WTC11 (cell line): ENCODE measurements at regions not wholly inside any gene's neighbourhood (a gene's known extent, or its start where the extent isn't known, plus 50 kb on each side); places are given as distances from the start of the nearest gene placed in this dataset.

Experiments used
- ATAC-seq: fragments of 200-7000 bp; cut with Tn5 transposase; 2 replicates; pipeline ENCODE4 v1.10.0; 2021; ENCODE audit warnings: mild to moderate bottlenecking, moderate library complexity
- CTCF ChIA-PET: fragments of 300-600 bp; sonication (Branson Sonifier 250); formaldehyde crosslinking; loops from one replicate; lab custom pipeline; 2021; ENCODE audit warnings: antibody characterized with exemption; lab: Charles Lee
- POLR2A ChIA-PET: fragments of 350-600 bp; sonication (Branson Sonifier 250); formaldehyde crosslinking; loops from one replicate; lab custom pipeline; 2021; ENCODE audit warnings: antibody characterized with exemption; lab: Charles Lee
- DNase-seq: peaks from one replicate; pipeline ENCODE4 v3.0.0; 2021; ENCODE audit warnings: low spot score
- H3K27ac Mint-ChIP-seq: 2 replicates; pipeline ENCODE4 v1.8.0; 2021; ENCODE audit warnings: mixed read lengths
- H3K27me3 Mint-ChIP-seq: 2 replicates; pipeline ENCODE4 v1.8.0; 2021; ENCODE audit warnings: low read depth, mild to moderate bottlenecking, moderate library complexity, mixed read lengths
- H3K36me3 Mint-ChIP-seq: 2 replicates; pipeline ENCODE4 v1.8.0; 2021; ENCODE audit warnings: mixed read lengths
- H3K4me1 Mint-ChIP-seq: 2 replicates; pipeline ENCODE4 v1.8.0; 2022; ENCODE audit warnings: mixed read lengths
- H3K4me3 Mint-ChIP-seq: 2 replicates; pipeline ENCODE4 v1.8.0; 2021; ENCODE audit warnings: mild to moderate bottlenecking, moderate library complexity, mixed read lengths
- H3K9me3 Mint-ChIP-seq: 2 replicates; pipeline ENCODE4 v1.8.0; 2021; ENCODE audit warnings: mixed read lengths
- FOXP1 ChIP-seq: sonication (generic); formaldehyde crosslinking; IDR thresholded peaks from 2 replicates; pipeline ENCODE4 v1.8.0; 2022; ENCODE audit warnings: missing genetic modification reagents, mild to moderate bottlenecking, moderate library complexity, borderline replicate concordance
- GABPB1 ChIP-seq: sonication (generic); formaldehyde crosslinking; IDR thresholded peaks from 2 replicates; pipeline ENCODE4 v1.8.1; 2023; ENCODE audit warnings: mild to moderate bottlenecking, missing genetic modification reagents
- JAZF1 ChIP-seq: fragments of 250-450 bp; sonication (Bioruptor Pico); IDR thresholded peaks from 2 replicates; pipeline ENCODE4 v1.9.0; 2021; ENCODE audit warnings: moderate library complexity, mild to moderate bottlenecking, inconsistent platforms
- KAT7 ChIP-seq: sonication (generic); formaldehyde crosslinking; IDR thresholded peaks from 2 replicates; pipeline ENCODE4 v1.8.1; 2023; ENCODE audit warnings: missing genetic modification reagents, mild to moderate bottlenecking, borderline replicate concordance
- MXD4 ChIP-seq: fragments of 250-450 bp; sonication (Bioruptor Pico); IDR thresholded peaks from 2 replicates; pipeline ENCODE4 v1.8.0; 2021; ENCODE audit warnings: mild to moderate bottlenecking, moderate library complexity, borderline replicate concordance
- NFE2L1 ChIP-seq: sonication (generic); formaldehyde crosslinking; IDR thresholded peaks from 2 replicates; pipeline ENCODE4 v1.8.1; 2023; ENCODE audit warnings: missing genetic modification reagents
- NR3C1 ChIP-seq: sonication (generic); formaldehyde crosslinking; conservative IDR thresholded peaks from 2 replicates; pipeline ENCODE4 v1.8.1; 2023; ENCODE audit warnings: low read depth, mild to moderate bottlenecking, missing genetic modification reagents
- TEAD4 ChIP-seq: sonication (generic); formaldehyde crosslinking; IDR thresholded peaks from 2 replicates; pipeline ENCODE4 v1.8.0; 2022; ENCODE audit warnings: mild to moderate bottlenecking, missing genetic modification reagents
- ZBTB21 ChIP-seq: sonication (generic); formaldehyde crosslinking; IDR thresholded peaks from 2 replicates; pipeline ENCODE4 v1.8.1; 2023; ENCODE audit warnings: mild to moderate bottlenecking, missing genetic modification reagents, borderline replicate concordance
- ZNF121 ChIP-seq: sonication (generic); formaldehyde crosslinking; IDR thresholded peaks from 2 replicates; pipeline ENCODE4 v1.8.0; 2023; ENCODE audit warnings: missing genetic modification reagents
- ZNF219 ChIP-seq: sonication (generic); formaldehyde crosslinking; IDR thresholded peaks from 2 replicates; pipeline ENCODE4 v1.8.0; 2023; ENCODE audit warnings: missing genetic modification reagents, mild to moderate bottlenecking, borderline replicate concordance
- ZNF416 ChIP-seq: fragments of 250-450 bp; sonication (Bioruptor Pico); IDR thresholded peaks from 2 replicates; pipeline ENCODE4 v1.9.0; 2021; ENCODE audit warnings: mild to moderate bottlenecking, inconsistent platforms
- ZNF423 ChIP-seq: fragments of 250-450 bp; sonication (Bioruptor Pico); IDR thresholded peaks from 2 replicates; pipeline ENCODE4 v2.1.2; 2022; ENCODE audit warnings: mild to moderate bottlenecking, moderate library complexity
- TF ChIP-seq, protein P1 (sequence below): sonication (generic); formaldehyde crosslinking; IDR thresholded peaks from 2 replicates; pipeline ENCODE4 v1.8.0; 2022; ENCODE audit warnings: mild to moderate bottlenecking, missing genetic modification reagents
- TF ChIP-seq, protein P2 (sequence below): fragments of 200-600 bp; IDR thresholded peaks from 2 replicates; pipeline ENCODE4 v1.8.0; 2022; ENCODE audit warnings: antibody characterized with exemption
- TF ChIP-seq, protein P3 (sequence below): sonication (generic); formaldehyde crosslinking; IDR thresholded peaks from 2 replicates; pipeline ENCODE4 v1.8.0; 2022; ENCODE audit warnings: missing genetic modification reagents
- TF ChIP-seq, protein P4 (sequence below): fragments of 250-450 bp; sonication (Bioruptor Pico); IDR thresholded peaks from 2 replicates; pipeline ENCODE4 v2.1.2; 2022; ENCODE audit warnings: mild to moderate bottlenecking, moderate library complexity
- TF ChIP-seq, protein P5 (sequence below): fragments of 250-450 bp; sonication (Bioruptor Pico); IDR thresholded peaks from 2 replicates; pipeline ENCODE4 v1.9.0; 2021; ENCODE audit warnings: moderate library complexity, mild to moderate bottlenecking, inconsistent platforms, borderline replicate concordance
- TF ChIP-seq, protein P6 (sequence below): sonication (generic); formaldehyde crosslinking; IDR thresholded peaks from 2 replicates; pipeline ENCODE4 v1.8.0; 2022; ENCODE audit warnings: mild to moderate bottlenecking, missing genetic modification reagents
- TF ChIP-seq, protein P7 (sequence below): sonication (generic); formaldehyde crosslinking; IDR thresholded peaks from 2 replicates; pipeline ENCODE4 v1.8.1; 2022; ENCODE audit warnings: missing genetic modification reagents, borderline replicate concordance

DNA sequence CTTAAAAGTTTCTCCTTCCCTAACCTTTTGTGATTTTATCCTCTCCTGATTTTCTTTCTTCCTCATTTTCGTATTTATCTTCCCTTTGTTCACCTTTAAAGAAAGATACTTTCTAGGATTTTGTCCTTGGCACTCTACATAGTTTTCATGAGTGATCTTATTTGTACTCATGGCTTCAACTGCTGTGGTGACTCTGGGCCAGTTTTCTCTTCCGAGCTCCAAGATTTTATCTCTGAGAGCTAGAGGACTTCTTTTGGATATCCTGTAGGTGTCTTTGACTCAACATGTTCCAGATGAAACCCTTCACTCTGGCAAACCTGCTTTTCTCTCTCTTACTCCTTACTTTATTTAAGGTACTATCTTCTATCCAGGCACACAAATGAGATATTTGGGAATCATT lies 53.7 kb upstream of the MACF1 start:
- TF ChIP-seq FOXP1 (CRISPR knock-in tag) (no peak), ZNF219 (CRISPR knock-in tag) (no peak), GABPB1 (CRISPR knock-in tag) (no peak)
- TF ChIP-seq, protein P1, sequence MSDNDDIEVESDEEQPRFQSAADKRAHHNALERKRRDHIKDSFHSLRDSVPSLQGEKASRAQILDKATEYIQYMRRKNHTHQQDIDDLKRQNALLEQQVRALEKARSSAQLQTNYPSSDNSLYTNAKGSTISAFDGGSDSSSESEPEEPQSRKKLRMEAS (CRISPR knock-in tag) = no peak
- TF ChIP-seq, all 79 proteins: peak for 0
- peak overlapping the region; percentile 77 for H3K27ac Mint-ChIP-seq
- ATAC-seq = no peak
- no peak overlapping the region for H3K4me3 Mint-ChIP-seq
- H3K36me3 Mint-ChIP-seq = peaks cover 1% of the 10 kb centered on the region; the same call in 1 of the 2 replicates
- ChIA-PET POLR2A (interaction anchor here (1.8 kb wide), 1 partner anchor 9 kb away, joined by 4 read pairs; no protein-coding TSS in a partner anchor), CTCF (interaction anchor here (1.0 to 4.9 kb wide), 6 partner anchors 9 to 107 kb away, joined by 3 to 41 read pairs (median 6); no protein-coding TSS in a partner anchor)
- peaks cover 1% of the 10 kb centered on the region; the same call in 1 of the 2 replicates for H3K9me3 Mint-ChIP-seq
- H3K4me1 Mint-ChIP-seq = peaks cover 72% of the 10 kb centered on the region
- no peak for DNase-seq
- no peaks in the 10 kb centered on the region for H3K27me3 Mint-ChIP-seq

DNA sequence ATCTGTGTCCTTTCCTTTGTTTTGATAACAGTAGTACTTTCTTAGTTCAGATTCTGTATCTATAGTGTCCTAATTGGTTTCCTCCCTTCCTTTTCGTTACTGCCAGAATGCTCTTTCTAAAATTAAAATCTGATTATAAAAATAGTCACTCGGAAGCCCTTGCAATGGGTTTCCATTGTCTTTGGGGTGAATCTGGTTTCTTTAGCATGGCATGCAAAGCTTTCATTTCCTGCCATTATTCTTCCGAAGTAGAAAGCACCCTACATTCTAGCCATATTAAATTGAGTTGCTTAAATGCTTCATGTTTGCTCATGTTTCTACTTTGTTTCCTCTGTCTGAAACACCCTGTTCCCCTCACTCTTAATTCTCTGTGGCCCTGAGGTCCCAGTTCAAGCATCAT lies 53.2 kb upstream of the MACF1 start:
- Mint-ChIP-seq H3K9me3 (no peaks in the 10 kb centered on the region), H3K4me1 (peaks cover 72% of the 10 kb centered on the region), H3K27ac (peak overlapping the region; percentile 77), H3K4me3 (no peak overlapping the region), H3K27me3 (no peaks in the 10 kb centered on the region), H3K36me3 (no peaks in the 10 kb centered on the region)
- POLR2A ChIA-PET = interaction anchor here (1.8 kb wide), 1 partner anchor 9 kb away, joined by 4 read pairs; no protein-coding TSS in a partner anchor
- CTCF ChIA-PET = interaction anchor here (1.0 to 4.9 kb wide), 7 partner anchors 8 to 107 kb away, joined by 3 to 41 read pairs (median 5); no protein-coding TSS in a partner anchor
- no peak for TF ChIP-seq FOXP1 (CRISPR knock-in tag)
- TF ChIP-seq, protein P2, sequence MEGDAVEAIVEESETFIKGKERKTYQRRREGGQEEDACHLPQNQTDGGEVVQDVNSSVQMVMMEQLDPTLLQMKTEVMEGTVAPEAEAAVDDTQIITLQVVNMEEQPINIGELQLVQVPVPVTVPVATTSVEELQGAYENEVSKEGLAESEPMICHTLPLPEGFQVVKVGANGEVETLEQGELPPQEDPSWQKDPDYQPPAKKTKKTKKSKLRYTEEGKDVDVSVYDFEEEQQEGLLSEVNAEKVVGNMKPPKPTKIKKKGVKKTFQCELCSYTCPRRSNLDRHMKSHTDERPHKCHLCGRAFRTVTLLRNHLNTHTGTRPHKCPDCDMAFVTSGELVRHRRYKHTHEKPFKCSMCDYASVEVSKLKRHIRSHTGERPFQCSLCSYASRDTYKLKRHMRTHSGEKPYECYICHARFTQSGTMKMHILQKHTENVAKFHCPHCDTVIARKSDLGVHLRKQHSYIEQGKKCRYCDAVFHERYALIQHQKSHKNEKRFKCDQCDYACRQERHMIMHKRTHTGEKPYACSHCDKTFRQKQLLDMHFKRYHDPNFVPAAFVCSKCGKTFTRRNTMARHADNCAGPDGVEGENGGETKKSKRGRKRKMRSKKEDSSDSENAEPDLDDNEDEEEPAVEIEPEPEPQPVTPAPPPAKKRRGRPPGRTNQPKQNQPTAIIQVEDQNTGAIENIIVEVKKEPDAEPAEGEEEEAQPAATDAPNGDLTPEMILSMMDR = no peak
- TF ChIP-seq, protein P1 (CRISPR knock-in tag) = no peak
- TF ChIP-seq KAT7 (CRISPR knock-in tag) = no peak
- TF ChIP-seq ZNF219 (CRISPR knock-in tag) = no peak
- no peak for TF ChIP-seq JAZF1 (CRISPR knock-in tag)
- TF ChIP-seq MXD4 (CRISPR knock-in tag) = no peak
- TF ChIP-seq, protein P3, sequence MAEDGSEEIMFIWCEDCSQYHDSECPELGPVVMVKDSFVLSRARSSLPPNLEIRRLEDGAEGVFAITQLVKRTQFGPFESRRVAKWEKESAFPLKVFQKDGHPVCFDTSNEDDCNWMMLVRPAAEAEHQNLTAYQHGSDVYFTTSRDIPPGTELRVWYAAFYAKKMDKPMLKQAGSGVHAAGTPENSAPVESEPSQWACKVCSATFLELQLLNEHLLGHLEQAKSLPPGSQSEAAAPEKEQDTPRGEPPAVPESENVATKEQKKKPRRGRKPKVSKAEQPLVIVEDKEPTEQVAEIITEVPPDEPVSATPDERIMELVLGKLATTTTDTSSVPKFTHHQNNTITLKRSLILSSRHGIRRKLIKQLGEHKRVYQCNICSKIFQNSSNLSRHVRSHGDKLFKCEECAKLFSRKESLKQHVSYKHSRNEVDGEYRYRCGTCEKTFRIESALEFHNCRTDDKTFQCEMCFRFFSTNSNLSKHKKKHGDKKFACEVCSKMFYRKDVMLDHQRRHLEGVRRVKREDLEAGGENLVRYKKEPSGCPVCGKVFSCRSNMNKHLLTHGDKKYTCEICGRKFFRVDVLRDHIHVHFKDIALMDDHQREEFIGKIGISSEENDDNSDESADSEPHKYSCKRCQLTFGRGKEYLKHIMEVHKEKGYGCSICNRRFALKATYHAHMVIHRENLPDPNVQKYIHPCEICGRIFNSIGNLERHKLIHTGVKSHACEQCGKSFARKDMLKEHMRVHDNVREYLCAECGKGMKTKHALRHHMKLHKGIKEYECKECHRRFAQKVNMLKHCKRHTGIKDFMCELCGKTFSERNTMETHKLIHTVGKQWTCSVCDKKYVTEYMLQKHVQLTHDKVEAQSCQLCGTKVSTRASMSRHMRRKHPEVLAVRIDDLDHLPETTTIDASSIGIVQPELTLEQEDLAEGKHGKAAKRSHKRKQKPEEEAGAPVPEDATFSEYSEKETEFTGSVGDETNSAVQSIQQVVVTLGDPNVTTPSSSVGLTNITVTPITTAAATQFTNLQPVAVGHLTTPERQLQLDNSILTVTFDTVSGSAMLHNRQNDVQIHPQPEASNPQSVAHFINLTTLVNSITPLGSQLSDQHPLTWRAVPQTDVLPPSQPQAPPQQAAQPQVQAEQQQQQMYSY (CRISPR knock-in tag) = no peak
- TF ChIP-seq ZNF423 (CRISPR knock-in tag) = no peak
- TF ChIP-seq ZBTB21 (CRISPR knock-in tag) = no peak
- TF ChIP-seq ZNF121 (CRISPR knock-in tag) = no peak
- no peak for TF ChIP-seq NFE2L1 (CRISPR knock-in tag)
- TF ChIP-seq, protein P4, sequence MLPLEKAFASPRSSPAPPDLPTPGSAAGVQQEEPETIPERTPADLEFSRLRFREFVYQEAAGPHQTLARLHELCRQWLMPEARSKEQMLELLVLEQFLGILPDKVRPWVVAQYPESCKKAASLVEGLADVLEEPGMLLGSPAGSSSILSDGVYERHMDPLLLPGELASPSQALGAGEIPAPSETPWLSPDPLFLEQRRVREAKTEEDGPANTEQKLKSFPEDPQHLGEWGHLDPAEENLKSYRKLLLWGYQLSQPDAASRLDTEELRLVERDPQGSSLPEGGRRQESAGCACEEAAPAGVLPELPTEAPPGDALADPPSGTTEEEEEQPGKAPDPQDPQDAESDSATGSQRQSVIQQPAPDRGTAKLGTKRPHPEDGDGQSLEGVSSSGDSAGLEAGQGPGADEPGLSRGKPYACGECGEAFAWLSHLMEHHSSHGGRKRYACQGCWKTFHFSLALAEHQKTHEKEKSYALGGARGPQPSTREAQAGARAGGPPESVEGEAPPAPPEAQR (CRISPR knock-in tag) = no peak
- TF ChIP-seq, protein P5, sequence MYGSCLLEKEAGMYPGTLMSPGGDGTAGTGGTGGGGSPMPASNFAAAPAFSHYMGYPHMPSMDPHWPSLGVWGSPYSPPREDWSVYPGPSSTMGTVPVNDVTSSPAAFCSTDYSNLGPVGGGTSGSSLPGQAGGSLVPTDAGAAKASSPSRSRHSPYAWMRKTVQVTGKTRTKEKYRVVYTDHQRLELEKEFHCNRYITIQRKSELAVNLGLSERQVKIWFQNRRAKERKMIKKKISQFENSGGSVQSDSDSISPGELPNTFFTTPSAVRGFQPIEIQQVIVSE (CRISPR knock-in tag) = no peak
- TF ChIP-seq, protein P6, sequence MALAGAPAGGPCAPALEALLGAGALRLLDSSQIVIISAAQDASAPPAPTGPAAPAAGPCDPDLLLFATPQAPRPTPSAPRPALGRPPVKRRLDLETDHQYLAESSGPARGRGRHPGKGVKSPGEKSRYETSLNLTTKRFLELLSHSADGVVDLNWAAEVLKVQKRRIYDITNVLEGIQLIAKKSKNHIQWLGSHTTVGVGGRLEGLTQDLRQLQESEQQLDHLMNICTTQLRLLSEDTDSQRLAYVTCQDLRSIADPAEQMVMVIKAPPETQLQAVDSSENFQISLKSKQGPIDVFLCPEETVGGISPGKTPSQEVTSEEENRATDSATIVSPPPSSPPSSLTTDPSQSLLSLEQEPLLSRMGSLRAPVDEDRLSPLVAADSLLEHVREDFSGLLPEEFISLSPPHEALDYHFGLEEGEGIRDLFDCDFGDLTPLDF (CRISPR knock-in tag) = no peak
- TF ChIP-seq, protein P7, sequence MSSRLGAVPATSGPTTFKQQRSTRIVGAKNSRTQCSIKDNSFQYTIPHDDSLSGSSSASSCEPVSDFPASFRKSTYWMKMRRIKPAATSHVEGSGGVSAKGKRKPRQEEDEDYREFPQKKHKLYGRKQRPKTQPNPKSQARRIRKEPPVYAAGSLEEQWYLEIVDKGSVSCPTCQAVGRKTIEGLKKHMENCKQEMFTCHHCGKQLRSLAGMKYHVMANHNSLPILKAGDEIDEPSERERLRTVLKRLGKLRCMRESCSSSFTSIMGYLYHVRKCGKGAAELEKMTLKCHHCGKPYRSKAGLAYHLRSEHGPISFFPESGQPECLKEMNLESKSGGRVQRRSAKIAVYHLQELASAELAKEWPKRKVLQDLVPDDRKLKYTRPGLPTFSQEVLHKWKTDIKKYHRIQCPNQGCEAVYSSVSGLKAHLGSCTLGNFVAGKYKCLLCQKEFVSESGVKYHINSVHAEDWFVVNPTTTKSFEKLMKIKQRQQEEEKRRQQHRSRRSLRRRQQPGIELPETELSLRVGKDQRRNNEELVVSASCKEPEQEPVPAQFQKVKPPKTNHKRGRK (CRISPR knock-in tag) = no peak
- TF ChIP-seq ZNF416 (CRISPR knock-in tag) = no peak
- TF ChIP-seq NR3C1 (CRISPR knock-in tag) = no peak
- no peak for TF ChIP-seq TEAD4 (CRISPR knock-in tag)
- no peak for ATAC-seq
- DNase-seq = no peak
